ENCODE measurements at regions not wholly inside any gene's neighbourhood (a gene's known extent, or its start where the extent isn't known, plus 50 kb on each side); places are given as distances from the start of the nearest gene placed in this dataset.

- no peak for DNase-seq (ENCODE audit: extremely low spot score, unreplicated experiment)
- Mint-ChIP-seq H3K36me3 (ENCODE audit: unreplicated experiment) (no peaks in the 10 kb centered on the region), H3K4me3 (ENCODE audit: unreplicated experiment) (no peak overlapping the region), H3K4me1 (ENCODE audit: unreplicated experiment) (no peaks in the 10 kb centered on the region), H3K27ac (ENCODE audit: unreplicated experiment) (no peak overlapping the region), H3K9me3 (ENCODE audit: unreplicated experiment) (no peaks in the 10 kb centered on the region), H3K27me3 (ENCODE audit: unreplicated experiment) (peaks cover 2% of the 10 kb centered on the region)
- TF ChIP-seq, protein P1, sequence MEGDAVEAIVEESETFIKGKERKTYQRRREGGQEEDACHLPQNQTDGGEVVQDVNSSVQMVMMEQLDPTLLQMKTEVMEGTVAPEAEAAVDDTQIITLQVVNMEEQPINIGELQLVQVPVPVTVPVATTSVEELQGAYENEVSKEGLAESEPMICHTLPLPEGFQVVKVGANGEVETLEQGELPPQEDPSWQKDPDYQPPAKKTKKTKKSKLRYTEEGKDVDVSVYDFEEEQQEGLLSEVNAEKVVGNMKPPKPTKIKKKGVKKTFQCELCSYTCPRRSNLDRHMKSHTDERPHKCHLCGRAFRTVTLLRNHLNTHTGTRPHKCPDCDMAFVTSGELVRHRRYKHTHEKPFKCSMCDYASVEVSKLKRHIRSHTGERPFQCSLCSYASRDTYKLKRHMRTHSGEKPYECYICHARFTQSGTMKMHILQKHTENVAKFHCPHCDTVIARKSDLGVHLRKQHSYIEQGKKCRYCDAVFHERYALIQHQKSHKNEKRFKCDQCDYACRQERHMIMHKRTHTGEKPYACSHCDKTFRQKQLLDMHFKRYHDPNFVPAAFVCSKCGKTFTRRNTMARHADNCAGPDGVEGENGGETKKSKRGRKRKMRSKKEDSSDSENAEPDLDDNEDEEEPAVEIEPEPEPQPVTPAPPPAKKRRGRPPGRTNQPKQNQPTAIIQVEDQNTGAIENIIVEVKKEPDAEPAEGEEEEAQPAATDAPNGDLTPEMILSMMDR (IDR thresholded peaks at IDR 0.05), result peak; percentile 48
Observed at GRCh38 chr5:113682497-113683136, 169.1 kb downstream of the YTHDC2 start.

- Mint-ChIP-seq H3K27ac (ENCODE audit: unreplicated experiment) (no peak overlapping the region), H3K36me3 (ENCODE audit: unreplicated experiment) (no peaks in the 10 kb centered on the region), H3K27me3 (ENCODE audit: unreplicated experiment) (no peaks in the 10 kb centered on the region), H3K4me1 (ENCODE audit: unreplicated experiment) (no peaks in the 10 kb centered on the region), H3K9me3 (ENCODE audit: unreplicated experiment) (no peaks in the 10 kb centered on the region), H3K4me3 (ENCODE audit: unreplicated experiment) (no peak overlapping the region)
- TF ChIP-seq, protein P1 (IDR thresholded peaks at IDR 0.05), result no peak
- DNase-seq (ENCODE audit: extremely low spot score, unreplicated experiment), result no peak
Observed at GRCh38 chr5:113683211-113683610, 169.7 kb downstream of the YTHDC2 start.

DNA sequence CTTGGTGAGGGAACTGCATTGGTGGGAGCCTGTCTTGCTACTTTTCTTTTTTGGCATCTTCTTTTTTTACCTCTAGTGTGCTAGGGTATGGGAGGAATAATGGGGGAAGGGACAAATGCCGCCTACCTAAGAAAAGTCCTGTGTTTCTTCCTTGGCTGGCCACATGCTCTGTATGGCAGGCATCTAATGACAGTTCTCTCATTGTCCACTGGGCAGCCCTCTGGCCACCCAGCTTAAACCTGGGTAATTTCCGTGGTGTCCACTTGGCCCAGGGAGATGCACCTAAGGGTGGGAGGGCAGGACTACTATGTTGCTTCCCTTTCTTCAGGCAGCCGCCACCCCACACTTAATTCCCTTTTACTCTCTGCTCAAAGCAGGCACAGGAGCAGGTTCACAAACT is 173.1 kb downstream of the YTHDC2 start:
- Mint-ChIP-seq H3K27me3 (ENCODE audit: unreplicated experiment) (no peaks in the 10 kb centered on the region), H3K4me3 (ENCODE audit: unreplicated experiment) (no peak overlapping the region), H3K9me3 (ENCODE audit: unreplicated experiment) (no peaks in the 10 kb centered on the region), H3K27ac (ENCODE audit: unreplicated experiment) (no peak overlapping the region), H3K4me1 (ENCODE audit: unreplicated experiment) (no peaks in the 10 kb centered on the region), H3K36me3 (ENCODE audit: unreplicated experiment) (no peaks in the 10 kb centered on the region)
- DNase-seq (ENCODE audit: extremely low spot score, unreplicated experiment), result no peak
- TF ChIP-seq, protein P1 (IDR thresholded peaks at IDR 0.05), result no peak

- no peak overlapping the region for H3K27ac Mint-ChIP-seq (ENCODE audit: unreplicated experiment)
- H3K36me3 Mint-ChIP-seq (ENCODE audit: unreplicated experiment), result no peaks in the 10 kb centered on the region
- H3K4me1 Mint-ChIP-seq (ENCODE audit: unreplicated experiment), result peaks cover 27% of the 10 kb centered on the region
- H3K9me3 Mint-ChIP-seq (ENCODE audit: unreplicated experiment), result no peaks in the 10 kb centered on the region
- TF ChIP-seq, protein P1 (IDR thresholded peaks at IDR 0.05), result no peak
- no peak overlapping the region for H3K4me3 Mint-ChIP-seq (ENCODE audit: unreplicated experiment)
- H3K27me3 Mint-ChIP-seq (ENCODE audit: unreplicated experiment), result no peaks in the 10 kb centered on the region
- no peak for DNase-seq (ENCODE audit: extremely low spot score, unreplicated experiment)
Observed at GRCh38 chr5:113689647-113690046, 176.2 kb downstream of the YTHDC2 start.

DNA sequence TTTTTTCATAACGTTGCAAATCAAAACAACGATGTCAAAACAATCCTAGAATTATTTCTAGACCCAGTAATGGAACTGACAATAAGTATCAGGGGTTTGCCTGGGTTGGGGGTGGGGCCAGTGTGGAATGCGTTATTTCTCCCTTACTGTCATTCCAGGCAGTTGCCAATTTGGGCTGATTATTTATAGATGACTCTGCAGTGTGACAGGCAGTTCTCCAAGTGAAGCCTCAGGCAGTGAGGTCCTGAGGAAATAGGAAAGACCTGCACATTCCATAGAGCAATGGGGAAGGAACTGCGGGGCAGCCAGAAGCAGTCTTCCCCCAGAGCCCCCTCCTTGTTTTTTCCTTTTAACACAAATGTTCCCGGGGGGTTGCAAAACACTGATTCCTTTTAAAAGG is 179.0 kb downstream of the YTHDC2 start:
- DNase-seq (ENCODE audit: extremely low spot score, unreplicated experiment), result no peak
- no peaks in the 10 kb centered on the region for H3K27me3 Mint-ChIP-seq (ENCODE audit: unreplicated experiment)
- TF ChIP-seq, protein P1 (IDR thresholded peaks at IDR 0.05), result no peak
- H3K4me1 Mint-ChIP-seq (ENCODE audit: unreplicated experiment), result peaks cover 37% of the 10 kb centered on the region
- peak overlapping the region; percentile 24 for H3K27ac Mint-ChIP-seq (ENCODE audit: unreplicated experiment)
- no peaks in the 10 kb centered on the region for H3K9me3 Mint-ChIP-seq (ENCODE audit: unreplicated experiment)
- H3K36me3 Mint-ChIP-seq (ENCODE audit: unreplicated experiment), result no peaks in the 10 kb centered on the region
- peak overlapping the region; percentile 14 for H3K4me3 Mint-ChIP-seq (ENCODE audit: unreplicated experiment)

Measured in osteocyte (in vitro differentiated cells).